Small intestine (tissue), 7 donors: ENCODE measurements at regions not wholly inside any gene's neighbourhood (a gene's known extent, or its start where the extent isn't known, plus 50 kb on each side); places are given as distances from the start of the nearest gene placed in this dataset.

ENCODE experiments used
- DNase-seq, 2 donors: peaks; one replicate each; pipeline versions ENCODE4 v3.0.0 to v3.0.0-alpha.2; 2013
- FAIRE-seq: peaks from 2 replicates; lab custom pipeline; 2012; peaks lifted over from hg19 to GRCh38; lab: Jason Lieb, UNC
- H3K27ac ChIP-seq, 3 donors: one replicate each; pipeline ENCODE4 v1.5.1; 2013; ENCODE audit warnings: low read length in 2 of 3, mild to moderate bottlenecking in 2 of 3, control low read depth in 1 of 3, inconsistent platforms in 1 of 3, low read depth in 1 of 3, moderate library complexity in 1 of 3
- H3K27me3 ChIP-seq, 3 donors: one replicate each; pipeline ENCODE4 v1.6.1; 2013; ENCODE audit warnings: low read length in 3 of 3, inconsistent platforms in 1 of 3; ENCODE audit not compliant: control insufficient read depth in 3 of 3, insufficient read depth in 3 of 3
- H3K36me3 ChIP-seq, 3 donors: one replicate each; pipeline ENCODE4 v1.6.1; 2013; ENCODE audit warnings: low read length in 3 of 3, inconsistent platforms in 1 of 3, low read depth in 1 of 3, mild to moderate bottlenecking in 1 of 3, moderate library complexity in 1 of 3; ENCODE audit not compliant: control insufficient read depth in 3 of 3, insufficient read depth in 2 of 3
- H3K4me1 ChIP-seq, 3 donors: one replicate each; pipeline ENCODE4 v1.6.1; 2013; ENCODE audit warnings: low read length in 2 of 3, inconsistent platforms in 1 of 3, low read depth in 1 of 3, mild to moderate bottlenecking in 1 of 3, moderate library complexity in 1 of 3; ENCODE audit not compliant: control insufficient read depth in 3 of 3, insufficient read depth in 2 of 3
- H3K4me3 ChIP-seq, 3 donors: one replicate each; pipeline ENCODE4 v1.5.1; 2013; ENCODE audit warnings: low read length in 3 of 3, control low read depth in 1 of 3, inconsistent platforms in 1 of 3, low read depth in 1 of 3, mild to moderate bottlenecking in 1 of 3, moderate library complexity in 1 of 3
- H3K9me3 ChIP-seq, 2 donors: one replicate each; pipeline ENCODE4 v1.6.1; 2013; ENCODE audit warnings: low read depth in 1 of 2, low read length in 1 of 2; ENCODE audit not compliant: control insufficient read depth in 2 of 2, insufficient read depth in 1 of 2
- WGBS, 3 donors: extraction: QIAGEN DNeasy Blood & Tissue Kit; methylation state at CpG; one replicate each; pipeline ENCODE4 v1.1.7; 2013; 5-methylcytosine and 5-hydroxymethylcytosine counted together
- donor health status: healthy with polysubstance abuse.
- donor health status: control.
- donor health status: control.
- donor health status: Bipolar disorder and iron deficiency.
- donor health status: healthy.

- 55 to 74% (median 58%) methylated on average over 2 of the region's 2 CpGs for WGBS, 3 donors
- FAIRE-seq, result no peak
- no peak for DNase-seq
- H3K9me3 ChIP-seq, result peaks cover 0 to 6% of the 10 kb centered on the region in 2 donors
- H3K36me3 ChIP-seq, result no peaks in the 10 kb centered on the region
- H3K27me3 ChIP-seq, result no peaks in the 10 kb centered on the region
- H3K4me1 ChIP-seq, result no peaks in the 10 kb centered on the region
- no peak overlapping the region for H3K27ac ChIP-seq
- H3K4me3 ChIP-seq, result no peak overlapping the region
Measured at GRCh38 chr10:53749439-53749838, 976.9 kb upstream of the MBL2 start.

GRCh38 chr10:53748319-53748718 is 975.7 kb upstream of the MBL2 start:
- H3K4me1 ChIP-seq, result no peaks in the 10 kb centered on the region
- WGBS, 3 donors, result 94 to 95% (median 94%) methylated on average over 1 of the region's 1 CpG
- DNase-seq (no peak), FAIRE-seq (no peak)
- H3K9me3 ChIP-seq, result peaks cover 0 to 6% of the 10 kb centered on the region in 2 donors
- H3K27me3 ChIP-seq, result no peaks in the 10 kb centered on the region
- H3K4me3 ChIP-seq, result no peak overlapping the region
- H3K36me3 ChIP-seq, result no peaks in the 10 kb centered on the region
- no peak overlapping the region for H3K27ac ChIP-seq

GRCh38 chr10:53744746-53745145 is 972.2 kb upstream of the MBL2 start:
- no peak for DNase-seq
- no peak overlapping the region for H3K27ac ChIP-seq
- no peak for FAIRE-seq
- H3K36me3 ChIP-seq, result no peaks in the 10 kb centered on the region
- H3K4me3 ChIP-seq, result no peak overlapping the region
- peaks cover 0 to 6% of the 10 kb centered on the region in 2 donors for H3K9me3 ChIP-seq
- H3K27me3 ChIP-seq, result no peaks in the 10 kb centered on the region
- no peaks in the 10 kb centered on the region for H3K4me1 ChIP-seq

- FAIRE-seq, result no peak
- no peak for DNase-seq
- H3K4me1 ChIP-seq, result no peaks in the 10 kb centered on the region
- WGBS, 3 donors, result 93 to 94% (median 93%) methylated on average over 2 of the region's 2 CpGs
- no peak overlapping the region for H3K4me3 ChIP-seq
- H3K36me3 ChIP-seq, result no peaks in the 10 kb centered on the region
- no peaks in the 10 kb centered on the region for H3K27me3 ChIP-seq
- H3K27ac ChIP-seq, result no peak overlapping the region
- peaks cover 0 to under 1% of the 10 kb centered on the region in 2 donors for H3K9me3 ChIP-seq
Measured at GRCh38 chr10:53744176-53744575, 971.6 kb upstream of the MBL2 start.

- Histone ChIP-seq H3K36me3 (no peaks in the 10 kb centered on the region), H3K4me1 (peaks cover 0 to 4% (median 0%) of the 10 kb centered on the region in 3 donors), H3K27me3 (no peaks in the 10 kb centered on the region), H3K27ac (no peak overlapping the region), H3K4me3 (no peak overlapping the region), H3K9me3 (no peaks in the 10 kb centered on the region)
- FAIRE-seq (no peak), DNase-seq (no peak)
Measured at GRCh38 chr10:53737132-53737531, 964.5 kb upstream of the MBL2 start.

GRCh38 chr10:53726921-53727320 is 954.3 kb upstream of the MBL2 start:
- Histone ChIP-seq H3K4me3 (no peak overlapping the region), H3K4me1 (no peaks in the 10 kb centered on the region), H3K36me3 (no peaks in the 10 kb centered on the region), H3K27ac (no peak overlapping the region), H3K9me3 (no peaks in the 10 kb centered on the region), H3K27me3 (no peaks in the 10 kb centered on the region)
- FAIRE-seq (no peak), DNase-seq (no peak)
- WGBS, 3 donors, result 79 to 93% (median 87%) methylated on average over 7 of the region's 7 CpGs

GRCh38 chr10:53724581-53724980 is 952.0 kb upstream of the MBL2 start:
- DNase-seq (peak in 1 of 2 donors; percentile 51), FAIRE-seq (no peak)
- 36 to 87% (median 58%) methylated on average over 4 of the region's 4 CpGs for WGBS, 3 donors
- H3K36me3 ChIP-seq, result no peaks in the 10 kb centered on the region
- H3K9me3 ChIP-seq, result no peaks in the 10 kb centered on the region
- H3K27ac ChIP-seq, result peak overlapping the region in 1 of 3 donors; percentile 47
- no peaks in the 10 kb centered on the region for H3K27me3 ChIP-seq
- no peak overlapping the region for H3K4me3 ChIP-seq
- H3K4me1 ChIP-seq, result no peaks in the 10 kb centered on the region

- DNase-seq (no peak), FAIRE-seq (no peak)
- Histone ChIP-seq H3K9me3 (no peaks in the 10 kb centered on the region), H3K36me3 (no peaks in the 10 kb centered on the region), H3K27ac (no peak overlapping the region), H3K4me1 (no peaks in the 10 kb centered on the region), H3K27me3 (no peaks in the 10 kb centered on the region), H3K4me3 (no peak overlapping the region)
- WGBS, 3 donors, result 70 to 87% (median 73%) methylated on average over 1 of the region's 1 CpG
Measured at GRCh38 chr10:53719658-53720057, 947.1 kb upstream of the MBL2 start.

- no peaks in the 10 kb centered on the region for H3K27me3 ChIP-seq
- no peaks in the 10 kb centered on the region for H3K36me3 ChIP-seq
- H3K4me1 ChIP-seq, result no peaks in the 10 kb centered on the region
- H3K27ac ChIP-seq, result no peak overlapping the region
- no peak for FAIRE-seq
- WGBS, 3 donors, result 82 to 85% (median 84%) methylated on average over 3 of the region's 3 CpGs
- DNase-seq, result no peak
- H3K4me3 ChIP-seq, result no peak overlapping the region
- H3K9me3 ChIP-seq, result no peaks in the 10 kb centered on the region
Measured at GRCh38 chr10:53716156-53716555, 943.6 kb upstream of the MBL2 start.
